Transverse colon (tissue), 4 donors: ENCODE measurements at regions not wholly inside any gene's neighbourhood (a gene's known extent, or its start where the extent isn't known, plus 50 kb on each side); places are given as distances from the start of the nearest gene placed in this dataset.

Source experiments
- POLR2A ChIP-seq: fragments of 450-650 bp; IDR thresholded peaks from one replicate; pipeline ENCODE4 v1.6.1; 2016; ENCODE audit warnings: antibody characterized with exemption, mild to moderate bottlenecking, moderate library complexity
- POLR2AphosphoS5 ChIP-seq, 3 donors: sonication (generic); formaldehyde crosslinking; IDR thresholded peaks; one replicate each; pipeline ENCODE4 v1.6.1; 2016; ENCODE audit warnings: antibody characterized with exemption in 3 of 3
- TF ChIP-seq, protein P1 (sequence below), 5 experiments: fragments of 200-600 bp in 3 of 5; fragments of 450-650 bp in 2 of 5; sonication (generic) in 3 of 5; IDR thresholded peaks; 1 replicate in 2 of 5; 2 replicates in 3 of 5; pipeline ENCODE4 v1.5.1; 2016 to 2017; ENCODE audit warnings: antibody characterized with exemption in 5 of 5, inconsistent platforms in 3 of 5, mild to moderate bottlenecking in 2 of 5, moderate library complexity in 1 of 5

DNA sequence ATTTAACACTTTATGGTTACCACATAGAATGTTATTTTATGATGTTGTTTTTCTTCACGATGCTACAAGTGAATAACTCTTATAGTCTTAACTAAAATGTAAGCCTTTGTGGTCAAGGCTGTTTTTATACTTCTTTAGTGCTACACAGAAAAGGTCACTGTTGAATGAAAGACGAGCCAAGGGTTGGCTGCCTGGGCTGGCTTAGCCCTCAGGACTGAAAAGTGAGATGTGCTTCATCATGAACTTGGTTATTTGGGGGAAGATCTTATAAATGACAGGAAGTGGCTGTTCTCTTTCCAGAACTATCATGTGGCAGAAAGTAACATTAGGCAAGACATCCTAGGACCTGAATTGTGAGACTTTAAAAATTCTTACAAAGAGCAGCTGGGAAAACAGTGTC is 404.0 kb downstream of the BTBD3 start:
- no peak for TF ChIP-seq POLR2A
- TF ChIP-seq POLR2AphosphoS5 (IDR thresholded peaks at IDR 0.05), result no peak
- TF ChIP-seq, protein P1, sequence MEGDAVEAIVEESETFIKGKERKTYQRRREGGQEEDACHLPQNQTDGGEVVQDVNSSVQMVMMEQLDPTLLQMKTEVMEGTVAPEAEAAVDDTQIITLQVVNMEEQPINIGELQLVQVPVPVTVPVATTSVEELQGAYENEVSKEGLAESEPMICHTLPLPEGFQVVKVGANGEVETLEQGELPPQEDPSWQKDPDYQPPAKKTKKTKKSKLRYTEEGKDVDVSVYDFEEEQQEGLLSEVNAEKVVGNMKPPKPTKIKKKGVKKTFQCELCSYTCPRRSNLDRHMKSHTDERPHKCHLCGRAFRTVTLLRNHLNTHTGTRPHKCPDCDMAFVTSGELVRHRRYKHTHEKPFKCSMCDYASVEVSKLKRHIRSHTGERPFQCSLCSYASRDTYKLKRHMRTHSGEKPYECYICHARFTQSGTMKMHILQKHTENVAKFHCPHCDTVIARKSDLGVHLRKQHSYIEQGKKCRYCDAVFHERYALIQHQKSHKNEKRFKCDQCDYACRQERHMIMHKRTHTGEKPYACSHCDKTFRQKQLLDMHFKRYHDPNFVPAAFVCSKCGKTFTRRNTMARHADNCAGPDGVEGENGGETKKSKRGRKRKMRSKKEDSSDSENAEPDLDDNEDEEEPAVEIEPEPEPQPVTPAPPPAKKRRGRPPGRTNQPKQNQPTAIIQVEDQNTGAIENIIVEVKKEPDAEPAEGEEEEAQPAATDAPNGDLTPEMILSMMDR (IDR thresholded peaks at IDR 0.05), result no peak
